SK-N-MC (cell line): ENCODE measurements at regions not wholly inside any gene's neighbourhood (a gene's known extent, or its start where the extent isn't known, plus 50 kb on each side); places are given as distances from the start of the nearest gene placed in this dataset.

Source experiments
- DNase-seq: peaks from one replicate; pipeline ENCODE4 v3.0.0-alpha.2; 2011; ENCODE audit warnings: low read depth, low spot score
- H3K27ac ChIP-seq: fragments of 200-600 bp; sonication (generic); 2 replicates; pipeline ENCODE4 v1.5.1; 2016; ENCODE audit warnings: mixed run types
- H3K36me3 ChIP-seq: fragments of 200-600 bp; sonication (generic); 2 replicates; pipeline ENCODE4 v1.6.1; 2017; ENCODE audit warnings: antibody characterized with exemption, low read length, mixed read lengths; ENCODE audit not compliant: insufficient read depth
- H3K4me3 ChIP-seq: fragments of 200-600 bp; sonication (generic); 2 replicates; pipeline ENCODE4 v1.5.1; 2016
- H3K9ac ChIP-seq: fragments of 200-600 bp; sonication (generic); 2 replicates; pipeline ENCODE4 v1.8.0; 2017; ENCODE audit warnings: mixed run types, mixed read lengths; ENCODE audit not compliant: insufficient read length
- H3K9me3 ChIP-seq: fragments of 200-600 bp; sonication (generic); 2 replicates; pipeline ENCODE4 v1.6.1; 2017; ENCODE audit warnings: low read depth, mild to moderate bottlenecking, antibody characterized with exemption, low read length, moderate library complexity, mixed read lengths
- EZH2 ChIP-seq: fragments of 200-600 bp; sonication (generic); IDR thresholded peaks from one replicate; pipeline ENCODE4 v1.6.1; 2017; ENCODE audit warnings: antibody characterized with exemption
- FOXP2 ChIP-seq: optimal IDR thresholded peaks from 2 replicates; pipeline ENCODE3; 2011; ENCODE audit warnings: mild to moderate bottlenecking, moderate library complexity; ENCODE audit not compliant: insufficient read depth; ENCODE audit errors: extremely low read length, control extremely low read depth
- POLR2AphosphoS5 ChIP-seq: IDR thresholded peaks from 2 replicates; pipeline ENCODE4 v1.6.1; 2012; ENCODE audit warnings: mild to moderate bottlenecking, low read depth, low read length, borderline replicate concordance

- no peaks in the 10 kb centered on the region for H3K9me3 ChIP-seq
- TF ChIP-seq POLR2AphosphoS5: no peak
- no peak for TF ChIP-seq EZH2
- no peak for TF ChIP-seq FOXP2
- no peak overlapping the region for H3K4me3 ChIP-seq
- no peak overlapping the region for H3K27ac ChIP-seq
- DNase-seq: no peak
- H3K9ac ChIP-seq: no peak overlapping the region
- H3K36me3 ChIP-seq: no peaks in the 10 kb centered on the region
These were observed 201.9 kb upstream of the JAG1 start for GRCh38 chr20:10875653-10876052.

DNA sequence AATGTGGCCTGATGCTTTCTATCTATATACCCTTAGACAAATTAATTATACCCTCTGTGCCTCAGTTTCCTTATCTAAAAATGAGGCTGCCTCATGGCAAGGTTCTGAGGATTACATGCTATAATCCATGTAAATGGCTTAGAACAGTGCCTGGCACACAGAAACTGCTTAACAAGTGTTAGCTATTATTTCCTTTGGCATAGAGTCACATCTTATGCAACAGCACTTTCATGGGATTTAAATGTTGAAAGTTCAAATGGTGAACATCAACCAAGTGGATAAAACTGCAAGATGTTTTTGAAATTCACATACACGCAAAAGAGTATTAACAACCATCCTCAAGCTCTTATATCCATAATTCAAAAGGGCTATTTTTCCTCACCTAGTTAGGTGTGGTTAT is 202.8 kb upstream of the JAG1 start:
- no peaks in the 10 kb centered on the region for H3K9me3 ChIP-seq
- H3K9ac ChIP-seq: no peak overlapping the region
- DNase-seq: no peak
- no peak overlapping the region for H3K4me3 ChIP-seq
- H3K27ac ChIP-seq: no peak overlapping the region
- no peaks in the 10 kb centered on the region for H3K36me3 ChIP-seq
- TF ChIP-seq FOXP2 (no peak), EZH2 (no peak), POLR2AphosphoS5 (no peak)

GRCh38 chr20:10877342-10877741 is 203.5 kb upstream of the JAG1 start:
- H3K4me3 ChIP-seq: no peak overlapping the region
- H3K9me3 ChIP-seq: no peaks in the 10 kb centered on the region
- no peaks in the 10 kb centered on the region for H3K36me3 ChIP-seq
- no peak overlapping the region for H3K27ac ChIP-seq
- no peak for DNase-seq
- no peak overlapping the region for H3K9ac ChIP-seq
- TF ChIP-seq EZH2 (no peak), FOXP2 (no peak), POLR2AphosphoS5 (no peak)

DNA sequence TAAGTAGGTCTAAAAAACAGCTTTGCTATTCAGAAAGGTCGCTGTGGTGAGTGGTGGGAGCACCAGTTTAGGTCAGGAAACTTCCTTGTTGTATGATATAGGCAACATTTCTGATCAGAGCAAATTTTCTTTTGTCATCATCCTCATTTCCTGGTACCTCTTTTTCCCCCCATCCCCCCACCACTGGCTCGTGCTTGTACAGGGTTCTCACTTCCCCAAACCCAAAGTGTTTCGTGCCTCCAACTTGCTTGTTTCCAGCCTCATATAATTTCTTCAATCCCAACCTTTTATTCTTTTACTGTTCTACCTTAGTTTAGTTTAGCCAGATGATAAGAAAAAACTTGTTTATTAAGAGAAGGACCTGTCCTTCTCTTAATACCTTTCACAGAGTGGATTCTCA is 209.4 kb upstream of the JAG1 start:
- no peak for DNase-seq
- no peaks in the 10 kb centered on the region for H3K36me3 ChIP-seq
- no peaks in the 10 kb centered on the region for H3K9me3 ChIP-seq
- H3K4me3 ChIP-seq: no peak overlapping the region
- H3K27ac ChIP-seq: no peak overlapping the region
- H3K9ac ChIP-seq: no peak overlapping the region
- TF ChIP-seq EZH2: no peak
- TF ChIP-seq FOXP2: no peak
- TF ChIP-seq POLR2AphosphoS5: no peak

DNA sequence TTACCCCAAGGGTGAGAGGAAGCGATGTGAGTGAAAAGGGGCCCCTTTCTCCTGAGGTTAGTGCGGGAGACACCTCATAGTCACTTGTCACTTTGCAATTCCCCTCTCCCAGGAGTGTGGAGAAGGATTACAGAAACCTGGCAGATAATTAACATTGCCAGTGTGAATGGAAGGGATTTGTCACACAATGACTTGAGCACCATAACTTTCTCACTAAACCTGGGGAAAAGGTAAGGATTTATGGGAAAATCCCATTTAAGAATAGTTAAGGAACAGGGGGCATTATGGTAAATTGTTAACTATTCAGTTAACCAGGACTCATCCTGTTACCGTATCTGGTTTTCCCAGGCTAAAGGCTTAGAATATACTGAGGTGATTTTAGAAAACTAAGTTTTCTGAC is 219.5 kb upstream of the JAG1 start:
- TF ChIP-seq FOXP2 (no peak), EZH2 (no peak), POLR2AphosphoS5 (no peak)
- no peak for DNase-seq
- H3K9ac ChIP-seq: no peak overlapping the region

GRCh38 chr20:10897336-10897735 is 223.5 kb upstream of the JAG1 start:
- TF ChIP-seq EZH2: no peak
- TF ChIP-seq POLR2AphosphoS5: no peak
- no peak for TF ChIP-seq FOXP2
- no peak overlapping the region for H3K4me3 ChIP-seq

More for the DNA sequence above, 219.5 kb upstream of the JAG1 start:
- no peaks in the 10 kb centered on the region for H3K36me3 ChIP-seq
- H3K9me3 ChIP-seq: no peaks in the 10 kb centered on the region
- no peak overlapping the region for H3K4me3 ChIP-seq
- no peak overlapping the region for H3K27ac ChIP-seq

GRCh38 chr20:10898552-10898951 is 224.8 kb upstream of the JAG1 start:
- Histone ChIP-seq H3K4me3 (no peak overlapping the region), H3K36me3 (no peaks in the 10 kb centered on the region), H3K9ac (no peak overlapping the region), H3K9me3 (no peaks in the 10 kb centered on the region), H3K27ac (no peak overlapping the region)
- TF ChIP-seq POLR2AphosphoS5: no peak
- no peak for TF ChIP-seq FOXP2
- no peak for TF ChIP-seq EZH2
- no peak for DNase-seq

More at GRCh38 chr20:10897336-10897735, 223.5 kb upstream of the JAG1 start:
- H3K9me3 ChIP-seq: no peaks in the 10 kb centered on the region
- H3K36me3 ChIP-seq: no peaks in the 10 kb centered on the region
- H3K9ac ChIP-seq: no peak overlapping the region
- H3K27ac ChIP-seq: no peak overlapping the region
- DNase-seq: no peak

GRCh38 chr20:10902174-10902573 is 228.4 kb upstream of the JAG1 start:
- no peak for DNase-seq
- H3K36me3 ChIP-seq: no peaks in the 10 kb centered on the region
- H3K9ac ChIP-seq: no peak overlapping the region
- no peak overlapping the region for H3K27ac ChIP-seq
- no peaks in the 10 kb centered on the region for H3K9me3 ChIP-seq
- H3K4me3 ChIP-seq: no peak overlapping the region
- TF ChIP-seq FOXP2 (no peak), POLR2AphosphoS5 (no peak), EZH2 (no peak)

- Histone ChIP-seq H3K4me3 (no peak overlapping the region), H3K9me3 (no peaks in the 10 kb centered on the region), H3K27ac (no peak overlapping the region), H3K36me3 (no peaks in the 10 kb centered on the region), H3K9ac (no peak overlapping the region)
- DNase-seq: no peak
- TF ChIP-seq POLR2AphosphoS5: no peak
- no peak for TF ChIP-seq EZH2
- no peak for TF ChIP-seq FOXP2
These were observed 228.9 kb upstream of the JAG1 start for GRCh38 chr20:10902576-10903282.
